Keratinocyte (primary cell): ENCODE measurements at regions not wholly inside any gene's neighbourhood (a gene's known extent, or its start where the extent isn't known, plus 50 kb on each side); places are given as distances from the start of the nearest gene placed in this dataset.

Experiments used
- EZH2 ChIP-seq: IDR thresholded peaks from one replicate; pipeline ENCODE4 v1.6.1; 2012; ENCODE audit warnings: inconsistent platforms, mild to moderate bottlenecking, low read length, moderate library complexity
- TF ChIP-seq, protein P1 (sequence below), 3 experiments: IDR thresholded peaks in 1 of 3; conservative IDR thresholded peaks in 1 of 3; optimal IDR thresholded peaks in 1 of 3; 2 replicates in 2 of 3; 3 replicates in 1 of 3; pipeline versions ENCODE3 to v1.5.1; 2011; ENCODE audit warnings: low read length in 3 of 3, mild to moderate bottlenecking in 3 of 3, moderate library complexity in 2 of 3, control low read depth in 1 of 3, inconsistent platforms in 1 of 3; ENCODE audit not compliant: insufficient read depth in 2 of 3; ENCODE audit errors: extremely low read depth in 1 of 3

DNA sequence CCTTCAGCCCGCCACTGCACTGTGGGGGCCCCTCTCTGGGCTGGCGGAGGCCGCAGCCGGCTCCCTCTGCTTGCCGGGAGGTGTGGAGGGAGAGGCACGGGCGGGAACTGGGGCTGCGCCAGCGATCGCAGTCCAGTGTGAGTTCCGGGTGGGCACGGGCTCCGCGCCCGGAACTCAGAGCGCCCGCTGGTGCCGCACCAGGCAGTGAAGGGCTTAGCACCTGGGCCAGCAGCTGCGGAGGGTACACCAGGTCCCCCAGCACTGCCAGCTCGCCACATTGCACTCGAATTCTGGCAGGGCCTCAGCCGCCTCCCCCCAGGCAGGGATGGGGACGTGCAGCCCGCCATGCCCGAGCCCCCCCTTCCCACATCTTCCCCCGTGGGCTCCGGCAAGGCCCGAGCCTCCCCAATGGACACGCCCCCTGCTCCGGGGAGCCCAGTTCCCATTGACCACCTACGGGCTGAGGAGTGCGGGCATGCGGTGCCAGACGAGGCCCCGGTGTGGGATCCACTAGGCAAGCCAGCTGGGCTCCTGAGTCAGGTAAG is 135.9 kb upstream of the RFC3 start:
- TF ChIP-seq, protein P1, sequence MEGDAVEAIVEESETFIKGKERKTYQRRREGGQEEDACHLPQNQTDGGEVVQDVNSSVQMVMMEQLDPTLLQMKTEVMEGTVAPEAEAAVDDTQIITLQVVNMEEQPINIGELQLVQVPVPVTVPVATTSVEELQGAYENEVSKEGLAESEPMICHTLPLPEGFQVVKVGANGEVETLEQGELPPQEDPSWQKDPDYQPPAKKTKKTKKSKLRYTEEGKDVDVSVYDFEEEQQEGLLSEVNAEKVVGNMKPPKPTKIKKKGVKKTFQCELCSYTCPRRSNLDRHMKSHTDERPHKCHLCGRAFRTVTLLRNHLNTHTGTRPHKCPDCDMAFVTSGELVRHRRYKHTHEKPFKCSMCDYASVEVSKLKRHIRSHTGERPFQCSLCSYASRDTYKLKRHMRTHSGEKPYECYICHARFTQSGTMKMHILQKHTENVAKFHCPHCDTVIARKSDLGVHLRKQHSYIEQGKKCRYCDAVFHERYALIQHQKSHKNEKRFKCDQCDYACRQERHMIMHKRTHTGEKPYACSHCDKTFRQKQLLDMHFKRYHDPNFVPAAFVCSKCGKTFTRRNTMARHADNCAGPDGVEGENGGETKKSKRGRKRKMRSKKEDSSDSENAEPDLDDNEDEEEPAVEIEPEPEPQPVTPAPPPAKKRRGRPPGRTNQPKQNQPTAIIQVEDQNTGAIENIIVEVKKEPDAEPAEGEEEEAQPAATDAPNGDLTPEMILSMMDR (optimal IDR thresholded peaks at IDR 0.05 in 1 of 3, IDR thresholded peaks at IDR 0.05 in 1 of 3, conservative IDR thresholded peaks at IDR 0.05 in 1 of 3; ENCODE audit: extremely low read depth in 1 of 3, insufficient read depth in 2 of 3, low read length in 3 of 3) = no peak
- no peak for TF ChIP-seq EZH2
